ENCODE measurements at regions not wholly inside any gene's neighbourhood (a gene's known extent, or its start where the extent isn't known, plus 50 kb on each side); places are given as distances from the start of the nearest gene placed in this dataset.

DNA sequence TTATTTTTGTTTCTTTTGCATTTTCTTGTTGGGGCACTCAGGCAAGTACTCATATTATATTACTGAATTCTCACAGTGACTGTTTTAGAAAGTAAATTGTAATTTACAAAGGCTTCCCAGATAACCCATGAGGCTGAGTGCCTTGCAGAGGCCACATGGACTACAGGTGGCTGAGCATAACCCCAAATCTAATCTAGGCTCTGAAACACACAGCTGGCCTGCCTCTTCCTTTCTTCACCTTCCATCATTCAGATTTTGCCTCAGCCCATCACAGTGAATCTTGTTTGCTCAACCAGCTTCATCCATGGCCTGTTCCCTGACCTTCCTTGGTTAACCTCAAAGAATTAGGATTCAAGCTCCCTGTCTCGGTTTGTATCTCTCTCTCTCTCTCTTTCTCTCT lies 78.5 kb upstream of the PRDM11 start:
- DNase-seq = no peak

DNA sequence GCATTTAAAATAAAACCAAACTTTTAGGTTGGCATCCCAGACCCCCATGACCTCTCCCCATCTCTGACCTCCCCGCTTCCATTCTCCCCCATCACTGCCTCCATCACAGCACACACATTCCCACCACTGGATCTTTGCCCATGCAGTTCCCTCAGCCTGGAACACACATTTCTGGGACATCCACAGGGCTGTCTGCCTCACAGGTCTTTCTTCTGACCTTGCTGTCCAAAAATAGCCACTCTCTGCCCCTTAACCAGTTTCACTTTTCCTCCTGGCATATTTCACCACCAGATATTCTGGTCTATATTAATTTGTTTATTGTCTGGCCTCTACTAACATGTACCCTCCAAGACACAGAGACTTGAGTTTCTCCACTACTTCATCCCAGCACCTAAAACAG lies 75.2 kb upstream of the PRDM11 start:
- no peak for DNase-seq

DNA sequence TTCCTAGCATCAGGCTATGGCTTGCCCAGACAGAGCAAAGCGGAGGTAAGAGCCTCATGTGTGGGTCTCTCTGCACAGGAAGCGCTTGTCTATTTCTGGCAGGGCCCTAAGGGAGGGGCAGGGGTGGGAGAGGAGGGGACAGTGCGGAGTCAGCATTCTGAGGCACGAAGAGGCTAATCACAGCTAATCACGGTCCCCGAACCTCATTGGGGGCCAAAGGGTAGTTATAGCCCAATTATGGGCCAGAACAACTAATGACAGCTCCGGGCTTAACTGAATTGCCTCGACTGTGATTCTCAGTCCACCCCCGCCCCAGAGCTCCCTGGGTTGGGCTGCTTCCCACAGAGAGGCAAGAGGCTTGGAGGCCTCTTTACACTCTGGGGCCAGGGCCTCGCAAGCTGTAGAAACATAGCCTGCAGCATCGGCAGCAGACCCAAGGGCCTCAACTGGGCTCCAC lies 72.7 kb upstream of the PRDM11 start:
- no peak for DNase-seq

DNA sequence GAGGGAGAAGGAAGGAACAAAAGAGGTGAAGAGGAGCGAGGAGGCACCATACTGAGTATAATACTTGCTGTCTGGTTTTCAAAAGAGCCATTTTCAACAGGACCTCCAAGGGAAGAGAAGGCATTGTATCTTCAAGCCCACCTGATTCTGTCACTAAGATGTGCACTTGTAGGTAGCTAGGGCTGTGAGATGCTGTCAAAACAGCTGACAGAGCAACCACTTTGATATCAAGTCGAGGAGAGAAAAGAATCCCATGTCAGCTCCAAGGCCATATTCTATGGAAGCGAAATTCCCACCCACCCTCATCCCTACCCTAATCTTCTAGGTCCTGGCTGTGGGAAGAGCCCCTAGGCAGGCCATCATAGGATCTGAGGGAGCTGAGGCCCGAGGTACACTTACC lies 70.9 kb upstream of the PRDM11 start:
- DNase-seq = no peak

DNA sequence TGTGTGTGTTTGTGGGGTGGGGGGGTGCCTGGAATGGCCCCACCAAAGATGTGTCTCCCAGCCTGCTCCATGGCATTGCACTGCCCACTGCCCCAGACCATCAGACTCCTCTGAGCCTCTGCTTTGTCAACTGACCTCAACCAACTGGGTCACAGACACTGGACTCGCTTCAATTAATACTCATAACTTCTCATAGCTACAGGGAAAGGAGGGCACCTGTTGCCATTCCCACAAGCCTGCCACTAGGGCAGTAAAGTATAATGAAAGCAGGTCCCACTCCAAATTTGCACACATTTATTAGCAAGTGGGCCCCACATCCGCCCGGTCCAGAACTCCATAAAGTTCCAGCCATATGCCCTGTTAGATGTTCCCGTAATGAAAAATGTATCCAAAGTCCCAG lies 70.5 kb upstream of the PRDM11 start:
- no peak for DNase-seq

DNA sequence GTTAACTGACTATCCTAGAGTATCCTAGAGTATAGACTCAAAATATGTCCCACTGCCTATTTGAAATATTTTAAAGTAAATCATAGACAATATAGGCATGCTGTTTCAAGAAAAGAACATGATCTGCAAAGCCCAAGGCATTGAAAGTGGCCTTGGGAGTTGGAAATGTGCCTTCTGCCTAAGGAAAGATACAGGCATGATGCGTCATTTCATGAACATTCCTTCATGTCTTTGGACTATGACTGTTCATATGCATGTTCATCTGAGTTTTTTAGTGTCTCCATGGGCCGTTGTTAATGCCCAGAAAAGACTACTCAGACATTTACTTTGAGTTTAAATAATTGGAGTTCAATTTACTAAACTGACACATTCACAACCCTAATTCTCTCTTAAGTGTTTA lies 69.7 kb upstream of the PRDM11 start:
- no peak for DNase-seq

DNA sequence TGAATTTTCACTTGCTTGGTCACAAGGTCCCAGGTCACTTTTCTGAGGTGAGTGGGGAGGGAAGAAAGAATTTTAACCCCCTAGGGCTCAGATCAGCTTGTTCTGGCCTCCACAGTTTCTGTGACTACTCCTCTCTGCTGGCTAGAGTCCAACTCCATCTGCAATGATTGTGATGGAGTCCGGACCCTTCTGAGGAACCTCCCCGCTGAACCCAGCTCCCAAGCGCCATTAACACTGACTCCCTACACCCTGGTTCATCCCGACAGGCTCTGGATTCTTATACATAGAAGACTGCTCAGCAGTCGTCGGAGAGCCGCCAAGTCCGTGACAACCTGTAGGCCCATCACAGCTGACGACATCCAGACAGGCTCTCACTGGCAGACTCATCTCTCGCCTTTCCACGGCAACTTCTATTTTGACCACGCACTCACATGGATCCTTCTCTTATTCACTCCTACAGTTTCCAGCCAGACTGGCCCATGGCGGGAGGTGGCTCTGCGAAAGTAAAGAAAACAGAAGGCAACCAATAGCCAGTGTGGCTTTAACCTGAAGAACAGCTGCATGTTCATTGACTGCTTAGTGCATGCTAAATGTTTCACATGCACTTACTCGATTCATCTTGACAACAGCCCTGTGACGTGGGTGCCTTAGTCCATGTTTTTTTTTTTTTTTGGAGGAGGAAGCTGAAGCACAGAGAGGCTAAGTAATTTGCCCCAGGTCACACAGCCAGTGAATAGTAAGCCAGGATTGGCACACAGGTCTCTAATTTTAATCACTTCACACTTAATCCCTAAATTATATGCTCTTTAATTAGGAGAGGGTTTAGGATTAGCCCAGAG lies 68.0 kb upstream of the PRDM11 start:
- DNase-seq = no peak

GRCh38 chr11:45079075-45079444 lies 67.4 kb upstream of the PRDM11 start:
- DNase-seq = no peak

DNA sequence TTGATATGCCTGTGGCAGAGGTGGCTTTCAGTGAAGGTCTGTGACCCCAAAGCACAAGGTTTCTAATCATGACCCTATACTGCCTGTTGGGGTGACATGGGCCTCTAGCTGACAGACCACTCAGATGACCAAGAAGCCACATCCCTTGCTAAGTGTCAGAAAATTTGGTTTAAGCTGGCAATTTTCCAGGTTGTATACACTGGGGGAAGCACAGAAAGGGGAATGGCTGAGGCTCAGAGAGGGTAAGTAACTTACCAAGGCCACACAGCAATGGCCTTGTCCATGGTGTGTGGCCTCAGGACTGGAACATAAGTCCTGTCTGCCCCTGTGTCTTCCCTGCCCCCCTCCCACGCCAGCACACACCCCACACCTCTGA lies 66.9 kb upstream of the PRDM11 start:
- DNase-seq = no peak

- DNase-seq = peak in 1 of 2 experiments; percentile 51
Measured at GRCh38 chr11:45079943-45080719, 66.3 kb upstream of the PRDM11 start.

DNA sequence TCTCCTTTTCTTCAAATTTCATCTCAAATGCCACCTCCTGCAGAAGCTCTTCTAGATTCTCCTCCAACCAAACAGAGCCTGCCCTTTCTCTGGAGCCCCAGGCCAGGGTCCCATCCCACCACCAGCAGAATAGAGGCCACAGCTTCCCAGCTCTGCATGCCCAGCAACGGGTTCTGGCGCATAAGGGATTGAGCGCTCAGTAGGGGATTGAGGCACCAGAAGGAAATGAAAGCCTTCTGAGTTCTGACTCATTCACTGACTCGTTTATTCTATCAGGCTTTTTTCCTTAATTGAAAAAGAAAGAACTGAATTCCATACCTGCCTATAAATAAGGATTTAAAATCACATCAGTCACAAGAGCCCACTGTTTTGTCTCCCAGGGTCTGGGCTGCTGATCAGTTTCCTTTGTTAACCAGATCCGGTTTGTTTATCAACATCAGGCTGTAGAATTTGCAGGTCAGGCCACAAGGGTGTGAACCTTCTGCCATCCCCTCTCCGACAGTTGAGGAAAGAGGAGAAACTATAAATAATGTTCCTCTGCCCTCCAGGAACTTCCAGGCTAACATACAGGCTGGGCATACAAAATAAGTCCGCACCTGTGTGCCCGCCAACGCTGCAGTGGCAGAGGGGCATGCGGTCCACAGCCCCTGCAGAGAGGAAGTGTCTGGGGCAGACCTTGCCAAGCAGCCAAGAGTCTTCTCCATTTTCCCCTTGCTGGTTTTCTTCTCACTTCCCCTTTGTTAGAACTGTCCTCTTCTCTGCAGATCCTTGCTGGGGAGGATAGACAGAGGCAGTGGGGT lies 63.5 kb upstream of the PRDM11 start:
- DNase-seq = no peak

- DNase-seq = no peak
Measured at GRCh38 chr11:45083544-45084087, 62.8 kb upstream of the PRDM11 start.

- DNase-seq = no peak
Measured at GRCh38 chr11:45085646-45086501, 60.6 kb upstream of the PRDM11 start.

DNA sequence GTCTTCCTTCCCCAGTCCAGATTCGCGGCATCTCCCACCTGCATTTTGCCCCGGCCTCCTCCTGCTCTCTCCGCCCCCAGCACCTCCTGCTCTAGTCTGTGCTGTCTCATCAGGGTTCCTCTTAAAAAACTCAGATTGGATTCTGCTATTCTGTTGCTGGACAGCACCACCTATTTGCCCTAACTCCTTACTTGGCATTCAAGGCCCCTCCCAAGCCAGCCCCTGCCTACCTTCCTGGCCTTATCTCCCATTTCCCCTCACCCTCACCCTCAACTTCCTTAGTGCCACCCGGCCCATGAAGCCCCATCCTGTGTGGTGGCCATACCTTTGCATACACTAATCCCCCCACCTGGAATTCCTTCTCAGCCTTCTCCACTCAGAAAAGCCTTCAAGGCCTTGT lies 59.9 kb upstream of the PRDM11 start:
- DNase-seq = no peak

- DNase-seq = no peak
Measured at GRCh38 chr11:45087086-45087899, 59.1 kb upstream of the PRDM11 start.

- no peak for DNase-seq
Measured at GRCh38 chr11:45087900-45088160, 58.6 kb upstream of the PRDM11 start.

GRCh38 chr11:45089251-45089650 lies 57.2 kb upstream of the PRDM11 start:
- no peak for DNase-seq

DNA sequence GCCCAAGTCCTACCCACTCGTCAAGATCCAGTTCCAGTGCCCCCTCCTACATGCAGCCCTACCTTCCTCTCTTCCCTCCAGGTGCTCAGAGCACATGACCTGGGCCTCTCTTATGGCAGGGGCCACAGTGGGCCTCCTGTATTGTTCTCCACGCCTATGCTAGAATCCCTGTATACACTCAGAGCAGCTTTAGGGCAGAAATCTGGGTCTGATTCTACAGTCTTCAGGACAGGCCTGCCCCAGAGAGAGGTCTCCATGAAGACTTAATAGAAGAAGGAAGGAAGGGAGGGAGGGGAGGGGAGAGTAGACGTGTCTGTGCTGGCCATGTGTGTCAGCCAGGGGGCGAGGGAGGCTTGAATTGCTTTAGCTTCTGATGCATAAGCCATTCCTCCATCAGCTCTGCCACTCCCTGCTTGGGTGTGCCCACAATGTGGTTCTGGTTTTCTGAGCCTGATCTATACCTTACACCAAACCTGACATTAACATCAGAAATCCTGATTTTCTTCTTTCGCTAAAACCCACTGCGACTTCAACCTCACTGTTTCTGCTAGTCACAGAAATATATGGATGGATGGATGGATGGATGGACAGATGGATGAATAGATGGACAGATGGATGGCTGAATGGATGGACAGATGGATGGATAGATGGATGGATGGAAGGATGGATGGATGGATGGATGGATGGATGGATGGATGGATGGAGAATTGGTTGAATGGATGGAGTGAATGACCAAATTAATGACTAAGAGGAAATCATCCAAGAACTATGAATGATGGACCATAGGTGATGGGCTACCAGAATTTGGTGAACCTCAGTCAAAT lies 56.6 kb upstream of the PRDM11 start:
- no peak for DNase-seq

DNA sequence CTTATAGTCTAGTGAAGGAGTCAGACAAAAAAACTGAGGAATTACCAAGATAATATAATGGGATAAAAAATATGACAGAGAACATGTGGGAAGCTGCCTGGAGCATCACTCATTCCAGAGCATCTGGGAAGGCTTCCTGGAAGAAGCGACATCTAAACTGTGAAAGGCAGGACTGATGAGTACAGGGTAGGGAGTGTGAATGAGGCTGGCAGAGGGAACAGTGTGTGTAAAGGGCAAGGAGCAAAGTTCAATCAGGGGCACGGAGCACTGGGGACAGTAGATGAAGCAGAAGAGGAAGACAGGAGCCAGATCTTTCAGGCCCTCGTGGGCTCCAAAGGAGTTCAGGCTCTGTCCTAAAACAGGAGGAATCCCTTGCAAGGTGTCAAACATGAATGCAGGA lies 55.8 kb upstream of the PRDM11 start:
- no peak for DNase-seq

- no peak for DNase-seq
Measured at GRCh38 chr11:45091563-45092403, 54.7 kb upstream of the PRDM11 start.
